NOMO-1 treated with DMSO at 0.1 percent for 48 hours (cell line): ENCODE measurements at regions not wholly inside any gene's neighbourhood (a gene's known extent, or its start where the extent isn't known, plus 50 kb on each side); places are given as distances from the start of the nearest gene placed in this dataset.
A peak's percentile ranks its signal among the peaks of the same experiment; 100 is the strongest.
"Not testable (repeated sequence)": the region's sequence is repeated elsewhere in the genome, so short reads cannot be mapped to it uniquely, and the experiment has no call there.

Experiments used
- DNase-seq: peaks from one replicate; lab custom pipeline; 2025; ENCODE audit not compliant: unreplicated experiment; lab: John Stamatoyannopoulos, UW

DNA sequence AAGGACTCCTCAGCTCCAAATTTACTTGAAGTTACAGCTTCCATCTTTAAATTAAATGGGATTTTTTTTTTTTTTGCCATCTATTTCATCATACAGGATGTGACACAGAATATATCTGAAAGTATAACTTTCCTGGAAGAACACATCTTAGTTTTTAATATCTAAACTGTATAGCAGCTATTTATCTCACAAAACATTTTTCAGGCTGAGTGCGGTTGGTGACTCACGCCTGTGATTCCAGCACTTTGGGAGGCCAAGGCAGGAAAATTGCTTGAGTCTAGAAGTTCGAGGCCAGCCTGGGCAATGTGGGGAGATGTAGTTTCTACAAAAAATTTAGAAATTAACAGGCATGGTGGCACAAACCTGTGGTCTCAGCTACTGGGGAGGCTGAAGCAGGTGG is 142.3 kb upstream of the KCNJ18 start:
- not testable (repeated sequence) for DNase-seq

DNA sequence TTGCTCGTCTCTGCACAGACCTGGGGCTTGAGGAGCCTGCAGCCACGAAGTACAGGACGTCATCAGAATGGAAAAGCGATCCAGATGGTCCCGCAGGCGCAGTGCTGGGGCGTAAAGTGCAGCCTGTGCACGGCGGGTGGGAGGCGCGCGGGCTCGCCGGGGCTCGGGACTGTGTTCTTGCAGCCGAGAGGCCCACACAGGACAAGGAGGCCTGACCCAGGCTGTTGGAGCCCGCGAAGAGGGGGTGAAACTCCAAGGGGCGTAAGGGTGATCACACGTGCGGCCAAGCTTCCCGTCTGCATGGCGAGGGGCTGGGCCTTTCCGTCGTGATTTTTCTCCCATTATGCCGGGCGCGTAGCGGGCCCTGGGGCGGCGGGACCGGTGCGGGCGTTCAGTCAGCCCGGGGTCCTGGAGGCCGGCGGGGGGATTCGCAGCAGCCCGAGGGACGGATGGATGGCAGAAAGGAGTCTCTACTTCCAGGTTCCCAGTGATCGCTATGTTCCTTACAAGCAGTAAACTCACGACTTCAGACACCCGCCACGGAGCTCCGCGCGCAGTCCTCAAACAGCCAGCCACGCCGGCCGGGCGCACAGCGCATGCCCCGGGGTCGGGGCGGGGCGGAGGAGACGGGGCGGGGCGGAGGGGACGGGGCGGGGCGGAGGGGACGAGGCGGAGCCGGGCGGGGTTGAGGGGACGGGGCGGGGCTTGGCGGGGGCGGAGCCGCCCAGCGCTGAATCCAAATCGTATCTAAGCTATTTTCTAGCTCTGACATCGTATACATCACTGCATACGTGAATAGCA is 141.0 kb upstream of the KCNJ18 start:
- DNase-seq, result peak; percentile 40

DNA sequence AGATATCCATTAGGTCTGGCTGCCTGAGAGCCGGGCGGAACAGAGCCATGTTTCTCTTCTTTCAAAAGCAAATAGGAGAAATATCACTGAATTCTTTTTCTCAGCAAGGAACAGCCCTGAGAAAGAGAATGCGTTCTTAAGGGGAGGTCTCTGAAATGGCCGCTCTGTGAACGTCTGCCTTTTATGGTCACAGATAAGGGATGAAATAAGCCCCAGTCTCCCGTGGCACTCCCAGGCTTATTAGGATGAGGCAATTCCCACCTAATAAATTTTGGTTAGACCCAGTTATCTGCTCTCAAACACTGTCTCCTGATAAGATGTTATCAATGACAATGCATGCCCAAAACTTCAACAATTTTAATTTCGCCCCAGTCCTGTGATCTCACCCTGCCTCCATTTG is 133.4 kb upstream of the KCNJ18 start:
- DNase-seq, result not testable (repeated sequence)

DNA sequence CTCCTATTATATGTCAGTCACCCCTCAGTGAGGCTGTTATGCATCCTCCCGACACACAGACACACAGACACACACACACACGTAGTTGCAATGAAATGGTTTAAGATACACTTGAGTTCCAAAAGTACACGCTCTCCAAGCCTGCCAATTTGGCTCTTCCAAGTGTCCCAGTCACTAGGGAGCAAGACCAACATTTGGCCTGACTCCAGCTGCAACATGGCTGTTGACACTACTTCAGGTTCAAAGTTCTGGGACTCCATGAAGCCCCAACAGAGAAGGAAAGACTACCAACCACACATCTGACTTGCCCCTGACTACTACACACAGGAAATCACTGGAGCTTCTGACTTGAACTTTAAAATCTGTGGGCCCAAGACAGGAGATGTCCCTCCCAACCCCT is 128.1 kb upstream of the KCNJ18 start:
- DNase-seq, result no peak

DNA sequence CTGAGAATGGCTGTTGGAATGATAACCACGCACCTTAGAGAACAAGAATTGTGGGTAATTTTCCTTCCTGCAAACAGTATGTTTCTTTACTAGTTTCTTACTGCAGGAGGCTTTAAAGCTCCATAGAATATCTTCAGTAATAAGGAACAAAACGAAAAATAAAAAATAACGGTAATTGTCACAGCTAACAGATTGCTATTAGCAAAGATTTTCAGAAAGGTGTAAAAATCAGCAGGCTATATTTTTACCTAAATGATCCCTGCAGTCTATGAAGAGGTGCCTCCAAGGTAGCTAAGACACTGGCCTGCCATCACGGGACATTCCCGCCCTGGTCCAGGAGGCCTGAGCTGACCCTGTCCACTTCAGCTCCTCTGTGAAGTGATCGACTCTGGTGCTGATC is 127.6 kb upstream of the KCNJ18 start:
- not testable (repeated sequence) for DNase-seq

DNA sequence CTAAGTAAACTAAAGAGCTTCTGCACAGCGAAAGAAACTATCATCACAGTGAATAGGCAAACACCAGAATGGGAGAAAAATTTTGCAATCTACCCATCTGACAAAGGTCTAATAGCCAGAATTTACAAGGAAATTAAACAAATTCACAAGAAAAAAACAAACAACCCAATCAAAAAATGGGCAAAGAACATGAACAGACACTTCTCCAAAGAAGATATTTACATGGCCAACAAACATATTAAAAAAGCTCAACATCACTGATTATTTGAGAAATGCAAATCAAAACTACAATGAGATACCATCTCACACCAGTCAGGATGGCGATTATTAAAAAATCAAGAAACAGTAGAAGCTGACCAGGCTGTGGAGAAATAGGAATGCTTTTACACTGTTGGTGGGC is 121.9 kb upstream of the KCNJ18 start:
- DNase-seq, result not testable (repeated sequence)

DNA sequence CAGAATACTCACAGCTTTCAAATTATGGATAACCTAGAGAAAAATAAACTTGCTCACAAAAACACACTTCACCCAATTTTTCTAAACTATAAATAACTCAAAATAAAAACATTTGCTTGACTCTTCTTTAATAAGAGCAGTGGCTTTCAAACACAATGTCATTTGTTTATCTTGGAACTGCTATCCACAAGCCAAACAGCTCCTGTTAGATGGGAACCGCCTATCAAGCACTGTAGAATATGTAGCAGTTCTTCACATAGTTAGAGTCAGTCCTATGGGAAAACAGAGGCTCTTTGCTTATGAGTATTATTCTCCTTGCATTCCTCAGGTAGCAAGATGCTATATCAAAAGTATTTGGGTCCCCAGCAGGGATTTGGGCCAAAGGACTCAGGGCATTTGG is 120.2 kb upstream of the KCNJ18 start:
- not testable (repeated sequence) for DNase-seq

DNA sequence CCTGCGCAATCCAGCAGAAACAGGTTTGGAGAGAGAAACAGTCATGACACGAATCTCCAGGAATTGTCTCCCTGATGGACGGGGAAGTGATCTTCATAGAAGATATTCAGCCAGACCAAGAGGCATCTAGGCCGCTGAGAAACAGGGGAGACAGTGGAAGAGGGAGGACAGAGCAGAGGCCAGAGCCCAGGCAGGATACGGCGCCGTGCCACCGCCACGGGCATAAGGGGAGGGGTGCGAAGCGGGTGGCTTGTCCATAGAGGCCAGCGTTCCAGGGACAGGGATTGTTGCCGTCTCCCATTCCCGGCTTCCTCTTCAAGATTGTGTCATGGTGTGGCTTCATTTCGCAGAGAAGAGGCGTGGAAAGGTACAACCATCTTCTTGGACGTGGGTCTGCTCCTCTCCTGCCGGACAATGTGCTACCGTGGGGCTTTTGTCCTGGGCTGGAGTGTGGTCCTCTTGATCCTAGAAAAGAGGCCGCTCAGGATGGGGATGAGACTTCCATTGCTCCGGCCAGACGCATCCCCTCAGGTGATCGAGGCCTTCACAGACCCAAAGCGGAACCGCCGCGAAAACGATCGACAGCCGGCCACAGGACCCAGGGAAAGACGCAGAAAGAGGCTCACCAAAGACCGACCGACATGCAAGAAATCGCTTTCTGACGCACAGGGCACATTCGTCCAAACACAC is 118.9 kb upstream of the KCNJ18 start:
- DNase-seq, result not testable (repeated sequence)

DNA sequence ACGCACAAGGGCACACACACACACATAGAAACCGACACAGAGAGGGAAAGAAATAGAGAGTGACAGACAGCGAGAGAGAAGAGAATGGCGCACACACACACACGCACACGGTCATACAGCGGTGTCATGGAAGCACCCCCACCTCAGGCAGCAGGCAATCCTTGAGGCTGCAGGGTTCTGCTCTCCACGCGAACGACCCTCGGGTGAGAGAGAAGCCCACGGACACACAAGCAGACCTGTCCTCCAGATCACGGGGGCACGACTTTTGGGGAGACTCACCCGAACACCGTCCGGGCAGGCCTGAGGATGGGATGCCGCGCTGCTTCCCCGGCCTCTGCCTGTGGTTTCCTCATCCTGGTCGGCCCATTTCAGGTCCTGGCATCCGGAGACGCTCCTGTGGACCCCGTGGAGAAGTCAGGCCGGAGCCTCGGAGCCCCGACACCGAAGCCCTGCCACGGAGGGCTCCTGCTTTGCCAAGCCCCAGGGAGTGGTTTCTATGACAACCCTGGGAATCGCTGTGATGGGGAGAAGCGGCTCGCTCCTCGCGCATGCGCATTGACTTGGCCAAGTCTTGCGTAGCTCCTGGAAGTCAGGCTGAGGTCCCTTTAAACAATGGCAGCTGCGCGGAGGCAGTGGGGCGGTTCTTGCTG is 118.2 kb upstream of the KCNJ18 start:
- DNase-seq, result no peak

DNA sequence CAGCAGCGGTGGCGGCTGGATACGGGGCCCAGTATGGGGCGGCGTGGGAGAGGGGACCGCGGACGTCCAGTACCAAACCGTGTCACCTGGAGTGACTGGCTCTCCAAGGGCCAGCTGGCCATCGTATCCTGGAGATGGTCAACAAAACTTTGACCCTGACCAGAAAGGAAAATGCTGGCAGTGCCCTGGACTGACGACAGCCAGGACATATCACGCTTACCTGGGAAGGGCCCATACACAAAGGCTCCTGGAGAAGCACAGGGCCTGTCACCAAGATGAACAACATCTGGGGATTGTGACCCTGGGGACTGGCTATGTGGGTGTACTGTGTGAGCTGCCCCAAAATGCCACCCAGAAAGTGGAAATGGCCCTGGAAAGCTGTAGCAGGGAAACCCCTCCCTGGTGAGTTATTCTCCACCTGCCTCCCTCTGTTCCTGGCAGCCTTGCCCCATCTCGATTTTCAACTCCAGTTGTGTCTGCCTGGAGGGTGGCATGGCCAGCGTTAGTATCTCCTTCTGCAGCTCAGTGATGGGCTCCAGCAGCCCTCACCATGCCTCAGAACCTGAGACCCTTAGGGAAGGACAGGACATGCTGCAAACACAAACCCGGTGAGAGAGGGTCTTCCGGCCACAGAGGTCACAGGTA is 117.6 kb upstream of the KCNJ18 start:
- not testable (repeated sequence) for DNase-seq

DNA sequence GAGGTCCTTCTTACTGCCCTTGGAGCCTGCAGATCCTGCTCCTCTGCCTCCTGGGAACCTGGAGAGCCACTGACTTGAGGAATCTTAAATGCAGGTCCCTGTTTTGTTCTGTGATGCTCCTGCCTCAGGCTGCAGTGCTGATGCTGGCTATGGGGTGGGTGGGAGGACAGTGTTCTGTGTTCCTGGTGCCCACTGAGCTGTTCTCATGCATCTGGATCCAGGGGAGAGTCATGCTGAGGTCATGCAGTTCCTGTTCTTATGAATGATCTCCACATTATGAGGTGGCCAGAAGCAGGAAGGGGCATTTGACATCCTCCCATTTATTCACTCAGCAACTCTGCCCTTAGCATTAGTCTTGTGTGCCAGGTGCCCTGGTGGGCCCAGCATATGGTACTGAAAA is 113.5 kb upstream of the KCNJ18 start:
- not testable (repeated sequence) for DNase-seq

DNA sequence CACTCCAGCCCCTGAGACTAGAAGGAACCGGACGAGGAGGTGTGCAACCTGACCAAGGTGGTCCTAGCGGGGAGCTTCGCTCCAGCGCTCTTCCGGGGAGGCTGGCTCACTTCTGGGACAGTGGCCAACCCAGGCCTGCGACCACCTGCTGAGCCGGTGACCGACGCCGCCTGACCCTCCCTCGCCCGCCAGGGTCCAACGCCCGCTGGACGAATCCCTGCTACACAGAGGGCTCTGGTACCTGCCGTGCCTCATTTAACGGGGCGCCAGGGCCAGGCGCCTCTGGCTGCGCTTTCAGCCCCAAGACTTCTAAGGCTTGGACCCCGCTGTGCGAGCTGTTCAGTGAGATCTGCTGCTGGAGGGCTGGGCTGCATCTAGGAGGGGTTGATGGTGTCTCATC is 99.5 kb upstream of the KCNJ18 start:
- no peak for DNase-seq

DNA sequence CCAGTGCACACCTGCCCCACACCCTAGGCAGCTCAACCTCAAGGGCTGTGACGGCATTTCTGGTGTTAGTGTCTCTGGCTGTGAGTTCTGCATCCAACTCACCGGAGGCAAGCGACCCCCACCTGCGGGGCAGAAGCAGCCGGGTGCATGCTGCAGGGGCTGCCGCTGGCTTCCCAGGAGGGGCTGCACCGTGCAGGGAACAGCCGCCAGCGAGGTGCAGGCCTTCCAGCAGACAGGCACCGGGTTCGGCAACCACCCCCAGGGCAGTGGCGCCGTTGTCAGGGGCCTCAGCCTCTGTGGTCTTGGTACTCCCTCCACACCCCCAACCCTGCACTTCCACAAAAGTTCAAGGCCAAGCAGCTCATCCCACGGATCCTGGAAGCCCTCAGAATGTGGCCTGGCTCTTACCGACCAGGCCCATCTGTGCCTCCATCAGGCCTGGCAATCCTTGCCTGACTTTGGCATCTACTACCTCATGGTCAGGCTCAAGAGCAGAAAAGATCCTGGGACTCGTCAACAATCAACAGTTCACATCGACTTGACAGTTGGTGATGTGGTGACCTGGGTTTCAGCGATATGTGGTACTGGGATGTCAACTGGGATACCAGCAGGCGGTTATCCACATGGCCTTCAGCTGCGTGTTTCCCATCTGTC is 98.7 kb upstream of the KCNJ18 start:
- DNase-seq, result not testable (repeated sequence)

DNA sequence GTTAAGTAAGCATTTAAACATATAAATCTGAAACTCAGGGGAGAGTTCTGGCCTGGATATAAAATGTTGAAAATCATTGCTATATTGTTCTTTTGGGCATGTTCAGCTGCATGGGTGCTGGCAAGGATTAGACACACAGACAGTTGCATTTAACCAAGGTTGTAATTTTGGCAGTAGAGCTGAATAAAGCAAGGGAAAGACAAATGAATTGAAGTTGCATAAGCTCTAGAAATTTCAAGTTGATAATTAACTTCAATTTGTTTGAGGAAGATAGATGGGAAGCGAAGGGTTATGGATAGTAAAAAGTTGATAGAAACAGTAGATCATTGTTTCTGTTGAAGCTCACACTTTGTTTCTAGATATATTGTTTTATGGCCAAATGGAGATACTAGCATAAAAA is 97.2 kb upstream of the KCNJ18 start:
- DNase-seq, result no peak

DNA sequence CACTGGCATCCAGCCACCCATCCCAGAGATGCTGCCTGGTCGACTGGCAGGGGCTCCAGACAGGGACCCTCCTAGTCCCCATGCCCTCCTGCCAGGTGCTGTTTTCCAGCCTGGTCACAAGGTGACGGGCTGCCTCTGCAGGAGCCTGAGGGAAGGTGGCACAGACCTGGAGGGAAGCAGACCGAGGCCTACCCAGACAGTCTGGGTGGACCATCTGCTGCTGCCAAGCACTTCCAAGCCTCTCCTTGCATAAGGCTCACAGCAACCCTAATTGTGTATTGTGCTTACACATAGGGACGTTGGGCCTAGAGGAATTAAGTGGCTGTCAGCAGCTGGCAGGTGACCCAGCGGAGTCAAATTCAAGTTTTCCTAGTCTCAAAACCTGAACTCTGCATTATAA is 90.1 kb upstream of the KCNJ18 start:
- no peak for DNase-seq

DNA sequence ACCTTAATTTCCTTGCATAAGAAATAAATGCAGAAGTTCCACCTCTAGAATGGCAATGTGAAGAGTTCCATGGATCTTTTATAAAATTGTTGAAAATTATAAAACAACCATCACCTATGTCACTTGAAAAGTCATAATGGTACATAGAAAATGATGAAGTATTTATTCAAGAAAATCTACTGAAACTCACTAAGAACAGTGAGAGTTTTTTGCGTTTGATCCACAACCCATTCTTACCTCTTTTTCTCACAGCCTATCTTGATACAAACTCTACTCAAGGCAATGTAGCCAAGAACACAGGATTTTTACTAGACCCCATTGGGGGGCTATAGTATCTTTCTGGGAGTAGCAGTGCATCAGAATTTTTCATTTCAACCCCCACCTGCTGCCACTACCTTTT is 89.0 kb upstream of the KCNJ18 start:
- not testable (repeated sequence) for DNase-seq

DNA sequence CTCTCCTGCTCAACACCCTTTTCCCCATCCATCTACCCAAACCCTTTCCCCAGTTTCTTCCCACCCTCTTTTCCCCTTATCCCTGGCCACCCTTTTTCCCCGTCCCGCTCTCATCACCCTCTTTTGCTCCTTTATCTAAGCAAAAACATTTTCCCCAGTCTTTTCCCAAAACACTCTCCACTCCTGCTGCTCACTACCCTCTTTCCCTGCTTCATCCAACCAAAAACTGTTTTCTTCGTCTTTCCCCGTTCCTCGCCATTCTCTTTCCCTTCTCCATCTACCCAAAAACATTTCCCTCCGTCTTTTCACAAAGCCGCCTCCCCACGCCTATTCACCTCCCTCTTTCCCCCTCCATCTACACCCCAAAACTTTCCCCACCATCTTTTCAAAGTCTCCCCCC is 80.9 kb upstream of the KCNJ18 start:
- not testable (repeated sequence) for DNase-seq

DNA sequence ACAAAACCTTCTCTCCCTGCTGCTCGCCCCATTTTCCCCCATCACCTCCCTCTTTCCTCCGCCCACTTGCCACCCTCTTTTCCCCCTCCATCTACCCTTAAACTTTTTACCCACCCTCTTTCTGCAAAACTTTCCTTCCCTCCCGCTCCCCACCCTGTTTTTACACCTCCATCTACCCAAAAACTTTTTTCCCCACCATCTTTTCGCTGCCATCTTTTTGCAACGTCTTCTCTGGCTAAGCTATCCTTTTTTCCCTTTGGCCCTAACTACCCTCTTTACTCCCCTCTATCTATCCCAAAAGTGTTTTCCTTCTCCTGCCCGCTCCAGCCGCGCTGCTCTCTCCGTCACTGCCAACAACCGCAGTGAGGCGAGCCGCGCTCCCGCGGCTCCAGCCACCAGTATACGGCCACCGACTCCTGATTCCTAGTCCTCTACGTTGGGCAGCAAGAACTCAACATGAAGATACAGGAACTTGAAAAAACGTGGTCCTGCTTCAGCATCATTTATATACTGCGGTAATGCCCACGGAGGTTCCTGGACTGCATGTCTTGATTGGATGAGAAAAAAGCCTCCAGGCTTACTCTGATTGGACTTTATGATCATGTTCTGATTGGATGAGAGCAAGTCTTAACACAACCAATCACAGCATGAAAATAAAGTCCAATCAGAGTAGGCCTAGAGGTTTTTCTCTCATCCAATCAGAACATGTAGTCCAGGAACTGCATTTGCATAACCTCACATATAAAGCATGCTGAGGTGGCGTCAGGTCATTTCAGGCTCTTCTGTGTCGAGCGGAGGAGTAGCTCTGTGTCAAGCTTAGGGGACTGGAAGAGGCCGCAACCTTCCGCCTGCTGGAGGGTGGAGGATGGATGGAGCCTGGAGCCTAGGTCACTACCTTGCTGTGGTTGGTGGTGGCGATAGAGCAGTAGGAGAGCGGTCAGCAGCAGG is 79.9 kb upstream of the KCNJ18 start:
- DNase-seq, result not testable (repeated sequence)

DNA sequence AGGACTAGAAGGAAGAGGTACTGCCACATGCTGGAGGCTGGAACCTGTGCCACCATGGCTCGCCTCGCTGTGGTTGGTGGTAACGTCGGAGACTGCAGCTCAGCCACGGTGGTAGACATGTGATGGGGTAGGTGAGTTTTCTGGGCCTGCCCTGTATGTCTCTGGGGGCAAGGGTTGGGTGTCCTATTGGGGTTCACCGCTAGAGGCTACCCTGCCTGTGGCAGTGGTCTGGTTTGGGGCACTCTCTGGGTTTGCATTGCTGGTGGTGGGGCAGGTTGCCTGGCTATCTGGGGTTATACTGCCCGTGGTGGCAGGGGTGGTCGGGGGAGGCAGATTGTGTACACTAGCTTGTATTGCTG is 79.3 kb upstream of the KCNJ18 start:
- DNase-seq, result no peak

DNA sequence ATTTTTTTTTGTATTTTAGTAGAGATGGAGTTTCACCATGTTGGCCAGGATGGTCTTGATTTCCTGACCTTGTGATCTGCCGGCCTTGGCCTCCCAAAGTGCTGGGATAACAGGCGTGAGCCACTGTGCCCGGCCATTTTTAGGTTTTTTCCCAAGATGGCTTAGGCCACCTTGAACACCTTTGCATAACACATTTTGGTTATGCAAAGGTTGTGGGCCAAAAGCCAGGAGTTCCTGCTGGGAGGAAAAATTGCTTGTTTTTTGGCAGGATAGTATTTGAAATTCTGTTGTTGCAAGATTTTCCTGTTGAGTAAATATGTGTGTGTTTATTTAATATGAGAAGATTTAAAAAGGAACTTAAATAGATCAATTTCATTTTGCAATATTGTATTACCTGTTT is 65.3 kb upstream of the KCNJ18 start:
- not testable (repeated sequence) for DNase-seq
